ENCODE measurements at regions not wholly inside any gene's neighbourhood (a gene's known extent, or its start where the extent isn't known, plus 50 kb on each side); places are given as distances from the start of the nearest gene placed in this dataset.

- no peak overlapping the region for H3K4me3 ChIP-seq (ENCODE audit: low read depth, low read length)
- H3K36me3 ChIP-seq (ENCODE audit: control insufficient read depth, insufficient read depth, low read length) = no peaks in the 10 kb centered on the region
- H3K4me1 ChIP-seq (ENCODE audit: control insufficient read depth, insufficient read depth, low read length) = no peaks in the 10 kb centered on the region
- no peaks in the 10 kb centered on the region for H3K9me3 ChIP-seq (ENCODE audit: control insufficient read depth, insufficient read depth, low read length)
- H3K9ac ChIP-seq (ENCODE audit: low read depth, low read length) = no peak overlapping the region
- no peak overlapping the region for H3K27ac ChIP-seq (ENCODE audit: low read depth, low read length)
- H3K27me3 ChIP-seq (ENCODE audit: control insufficient read depth, insufficient read depth, low read length) = no peaks in the 10 kb centered on the region
Measured at GRCh38 chr2:221022554-221022953, 549.5 kb downstream of the EPHA4 start.

- Histone ChIP-seq H3K4me3 (ENCODE audit: low read depth, low read length) (no peak overlapping the region), H3K36me3 (ENCODE audit: control insufficient read depth, insufficient read depth, low read length) (no peaks in the 10 kb centered on the region), H3K9ac (ENCODE audit: low read depth, low read length) (no peak overlapping the region), H3K27ac (ENCODE audit: low read depth, low read length) (no peak overlapping the region), H3K27me3 (ENCODE audit: control insufficient read depth, insufficient read depth, low read length) (no peaks in the 10 kb centered on the region), H3K9me3 (ENCODE audit: control insufficient read depth, insufficient read depth, low read length) (no peaks in the 10 kb centered on the region), H3K4me1 (ENCODE audit: control insufficient read depth, insufficient read depth, low read length) (no peaks in the 10 kb centered on the region)
Measured at GRCh38 chr2:221025398-221025797, 546.7 kb downstream of the EPHA4 start.

GRCh38 chr2:221034026-221034701 lies 537.9 kb downstream of the EPHA4 start:
- H3K4me3 ChIP-seq (ENCODE audit: low read depth, low read length) = no peak overlapping the region
- H3K9ac ChIP-seq (ENCODE audit: low read depth, low read length) = no peak overlapping the region
- no peak overlapping the region for H3K27ac ChIP-seq (ENCODE audit: low read depth, low read length)
- H3K27me3 ChIP-seq (ENCODE audit: control insufficient read depth, insufficient read depth, low read length) = no peaks in the 10 kb centered on the region
- no peaks in the 10 kb centered on the region for H3K9me3 ChIP-seq (ENCODE audit: control insufficient read depth, insufficient read depth, low read length)
- H3K4me1 ChIP-seq (ENCODE audit: control insufficient read depth, insufficient read depth, low read length) = peaks cover 7% of the 10 kb centered on the region
- no peaks in the 10 kb centered on the region for H3K36me3 ChIP-seq (ENCODE audit: control insufficient read depth, insufficient read depth, low read length)

- H3K27ac ChIP-seq (ENCODE audit: low read depth, low read length) = no peak overlapping the region
- H3K9me3 ChIP-seq (ENCODE audit: control insufficient read depth, insufficient read depth, low read length) = no peaks in the 10 kb centered on the region
- no peak overlapping the region for H3K9ac ChIP-seq (ENCODE audit: low read depth, low read length)
- peaks cover 7% of the 10 kb centered on the region for H3K4me1 ChIP-seq (ENCODE audit: control insufficient read depth, insufficient read depth, low read length)
- H3K27me3 ChIP-seq (ENCODE audit: control insufficient read depth, insufficient read depth, low read length) = no peaks in the 10 kb centered on the region
- no peaks in the 10 kb centered on the region for H3K36me3 ChIP-seq (ENCODE audit: control insufficient read depth, insufficient read depth, low read length)
- no peak overlapping the region for H3K4me3 ChIP-seq (ENCODE audit: low read depth, low read length)
Measured at GRCh38 chr2:221034973-221035372, 537.1 kb downstream of the EPHA4 start.

- Histone ChIP-seq H3K27ac (ENCODE audit: low read depth, low read length) (no peak overlapping the region), H3K9ac (ENCODE audit: low read depth, low read length) (no peak overlapping the region), H3K9me3 (ENCODE audit: control insufficient read depth, insufficient read depth, low read length) (no peaks in the 10 kb centered on the region), H3K4me3 (ENCODE audit: low read depth, low read length) (no peak overlapping the region), H3K27me3 (ENCODE audit: control insufficient read depth, insufficient read depth, low read length) (no peaks in the 10 kb centered on the region), H3K4me1 (ENCODE audit: control insufficient read depth, insufficient read depth, low read length) (no peaks in the 10 kb centered on the region), H3K36me3 (ENCODE audit: control insufficient read depth, insufficient read depth, low read length) (no peaks in the 10 kb centered on the region)
Measured at GRCh38 chr2:221042926-221043325, 529.2 kb downstream of the EPHA4 start.

GRCh38 chr2:221044781-221045180 lies 527.3 kb downstream of the EPHA4 start:
- Histone ChIP-seq H3K36me3 (ENCODE audit: control insufficient read depth, insufficient read depth, low read length) (no peaks in the 10 kb centered on the region), H3K9ac (ENCODE audit: low read depth, low read length) (no peak overlapping the region), H3K27me3 (ENCODE audit: control insufficient read depth, insufficient read depth, low read length) (no peaks in the 10 kb centered on the region), H3K9me3 (ENCODE audit: control insufficient read depth, insufficient read depth, low read length) (no peaks in the 10 kb centered on the region), H3K27ac (ENCODE audit: low read depth, low read length) (no peak overlapping the region), H3K4me1 (ENCODE audit: control insufficient read depth, insufficient read depth, low read length) (no peaks in the 10 kb centered on the region), H3K4me3 (ENCODE audit: low read depth, low read length) (no peak overlapping the region)

- Histone ChIP-seq H3K27ac (ENCODE audit: low read depth, low read length) (no peak overlapping the region), H3K36me3 (ENCODE audit: control insufficient read depth, insufficient read depth, low read length) (no peaks in the 10 kb centered on the region), H3K4me1 (ENCODE audit: control insufficient read depth, insufficient read depth, low read length) (no peaks in the 10 kb centered on the region), H3K9ac (ENCODE audit: low read depth, low read length) (no peak overlapping the region), H3K4me3 (ENCODE audit: low read depth, low read length) (no peak overlapping the region), H3K27me3 (ENCODE audit: control insufficient read depth, insufficient read depth, low read length) (no peaks in the 10 kb centered on the region), H3K9me3 (ENCODE audit: control insufficient read depth, insufficient read depth, low read length) (no peaks in the 10 kb centered on the region)
Measured at GRCh38 chr2:221050020-221050795, 521.9 kb downstream of the EPHA4 start.

GRCh38 chr2:221051162-221051561 lies 520.9 kb downstream of the EPHA4 start:
- Histone ChIP-seq H3K27me3 (ENCODE audit: control insufficient read depth, insufficient read depth, low read length) (no peaks in the 10 kb centered on the region), H3K27ac (ENCODE audit: low read depth, low read length) (no peak overlapping the region), H3K36me3 (ENCODE audit: control insufficient read depth, insufficient read depth, low read length) (no peaks in the 10 kb centered on the region), H3K9me3 (ENCODE audit: control insufficient read depth, insufficient read depth, low read length) (no peaks in the 10 kb centered on the region), H3K4me3 (ENCODE audit: low read depth, low read length) (no peak overlapping the region), H3K9ac (ENCODE audit: low read depth, low read length) (no peak overlapping the region), H3K4me1 (ENCODE audit: control insufficient read depth, insufficient read depth, low read length) (no peaks in the 10 kb centered on the region)

- Histone ChIP-seq H3K4me3 (ENCODE audit: low read depth, low read length) (no peak overlapping the region), H3K36me3 (ENCODE audit: control insufficient read depth, insufficient read depth, low read length) (no peaks in the 10 kb centered on the region), H3K27ac (ENCODE audit: low read depth, low read length) (no peak overlapping the region), H3K9ac (ENCODE audit: low read depth, low read length) (no peak overlapping the region), H3K27me3 (ENCODE audit: control insufficient read depth, insufficient read depth, low read length) (no peaks in the 10 kb centered on the region), H3K9me3 (ENCODE audit: control insufficient read depth, insufficient read depth, low read length) (peaks cover 12% of the 10 kb centered on the region; the same call in 1 of the 2 replicates), H3K4me1 (ENCODE audit: control insufficient read depth, insufficient read depth, low read length) (no peaks in the 10 kb centered on the region)
Measured at GRCh38 chr2:221060376-221060775, 511.7 kb downstream of the EPHA4 start.

- H3K27me3 ChIP-seq (ENCODE audit: control insufficient read depth, insufficient read depth, low read length) = no peaks in the 10 kb centered on the region
- 0 out of 2 replicates have a peak, but pooled peaks cover 3% of the 10 kb centered on the region for H3K9me3 ChIP-seq (ENCODE audit: control insufficient read depth, insufficient read depth, low read length)
- H3K4me3 ChIP-seq (ENCODE audit: low read depth, low read length) = no peak overlapping the region
- H3K4me1 ChIP-seq (ENCODE audit: control insufficient read depth, insufficient read depth, low read length) = no peaks in the 10 kb centered on the region
- H3K36me3 ChIP-seq (ENCODE audit: control insufficient read depth, insufficient read depth, low read length) = no peaks in the 10 kb centered on the region
- H3K27ac ChIP-seq (ENCODE audit: low read depth, low read length) = no peak overlapping the region
- no peak overlapping the region for H3K9ac ChIP-seq (ENCODE audit: low read depth, low read length)
Measured at GRCh38 chr2:221063568-221063967, 508.5 kb downstream of the EPHA4 start.

GRCh38 chr2:221064058-221064854 lies 507.8 kb downstream of the EPHA4 start:
- no peak overlapping the region for H3K27ac ChIP-seq (ENCODE audit: low read depth, low read length)
- H3K9me3 ChIP-seq (ENCODE audit: control insufficient read depth, insufficient read depth, low read length) = no peaks in the 10 kb centered on the region
- no peak overlapping the region for H3K4me3 ChIP-seq (ENCODE audit: low read depth, low read length)
- H3K4me1 ChIP-seq (ENCODE audit: control insufficient read depth, insufficient read depth, low read length) = no peaks in the 10 kb centered on the region
- H3K36me3 ChIP-seq (ENCODE audit: control insufficient read depth, insufficient read depth, low read length) = no peaks in the 10 kb centered on the region
- H3K27me3 ChIP-seq (ENCODE audit: control insufficient read depth, insufficient read depth, low read length) = no peaks in the 10 kb centered on the region
- H3K9ac ChIP-seq (ENCODE audit: low read depth, low read length) = no peak overlapping the region

All from HUES48 (cell line).